Ascending aorta (tissue), 2 donors: ENCODE measurements at regions not wholly inside any gene's neighbourhood (a gene's known extent, or its start where the extent isn't known, plus 50 kb on each side); places are given as distances from the start of the nearest gene placed in this dataset.

Source experiments
- DNase-seq, 2 donors: peaks; one replicate each; pipeline ENCODE4 v3.0.0-alpha.2; 2019; ENCODE audit warnings: low spot score in 2 of 2
- H3K27ac ChIP-seq, 2 donors: fragments of 200-600 bp; sonication (generic); one replicate each; pipeline ENCODE4 v1.5.1; 2016 to 2017; ENCODE audit warnings: mild to moderate bottlenecking in 1 of 2
- H3K27me3 ChIP-seq: fragments of 200-600 bp; sonication (generic); one replicate; pipeline ENCODE4 v1.5.1; 2017
- H3K36me3 ChIP-seq, 2 donors: fragments of 200-600 bp; sonication (generic); one replicate each; pipeline ENCODE4 v1.5.1; 2016
- H3K4me1 ChIP-seq, 2 donors: fragments of 200-600 bp; sonication (generic); one replicate each; pipeline ENCODE4 v1.5.1; 2016 to 2017; ENCODE audit warnings: mild to moderate bottlenecking in 1 of 2
- H3K4me3 ChIP-seq, 2 donors: fragments of 200-600 bp; sonication (generic); one replicate each; pipeline ENCODE4 v1.5.1; 2016 to 2017; ENCODE audit warnings: mild to moderate bottlenecking in 1 of 2
- H3K9me3 ChIP-seq, 2 donors: fragments of 200-600 bp; sonication (generic); one replicate each; pipeline ENCODE4 v1.5.1; 2016
- intact Hi-C: fragments of 100-400 bp; cut with DNase I; formaldehyde crosslinking; loops from one replicate; pipeline ENCODE4 v1.15.1; 2023
- TF ChIP-seq, protein P1 (sequence below), 3 experiments: fragments of 200-600 bp in 2 of 3; fragments of 450-650 bp in 1 of 3; sonication (generic) in 2 of 3; IDR thresholded peaks; one replicate each; pipeline ENCODE4 v1.5.1; 2016 to 2019; ENCODE audit warnings: antibody characterized with exemption in 3 of 3, mild to moderate bottlenecking in 1 of 3, moderate library complexity in 1 of 3

DNA sequence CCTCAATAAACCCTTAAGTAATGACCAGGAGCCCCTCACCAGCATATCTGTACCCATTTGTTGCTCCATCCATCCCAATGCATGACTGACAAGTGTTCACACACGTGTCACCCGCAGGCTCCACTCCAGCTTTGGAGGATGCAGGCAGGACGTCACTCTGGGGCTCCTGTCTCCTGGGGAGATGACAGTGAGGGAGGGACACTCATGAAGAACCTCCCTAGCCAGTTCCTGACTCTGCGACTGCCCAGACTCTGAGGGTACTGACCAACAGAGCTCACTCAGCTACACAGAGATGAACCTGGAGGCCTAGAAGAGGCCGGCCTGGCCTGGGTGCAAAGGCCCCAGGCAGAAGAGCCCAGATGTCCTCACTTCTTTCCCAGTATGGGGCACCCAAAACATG, 135.1 kb upstream of the RET start:
- no peak for DNase-seq
- no peaks in the 10 kb centered on the region for H3K4me1 ChIP-seq
- no peak overlapping the region for H3K4me3 ChIP-seq
- H3K27ac ChIP-seq: no peak overlapping the region
- H3K9me3 ChIP-seq: no peaks in the 10 kb centered on the region
- no peaks in the 10 kb centered on the region for H3K36me3 ChIP-seq
- TF ChIP-seq, protein P1, sequence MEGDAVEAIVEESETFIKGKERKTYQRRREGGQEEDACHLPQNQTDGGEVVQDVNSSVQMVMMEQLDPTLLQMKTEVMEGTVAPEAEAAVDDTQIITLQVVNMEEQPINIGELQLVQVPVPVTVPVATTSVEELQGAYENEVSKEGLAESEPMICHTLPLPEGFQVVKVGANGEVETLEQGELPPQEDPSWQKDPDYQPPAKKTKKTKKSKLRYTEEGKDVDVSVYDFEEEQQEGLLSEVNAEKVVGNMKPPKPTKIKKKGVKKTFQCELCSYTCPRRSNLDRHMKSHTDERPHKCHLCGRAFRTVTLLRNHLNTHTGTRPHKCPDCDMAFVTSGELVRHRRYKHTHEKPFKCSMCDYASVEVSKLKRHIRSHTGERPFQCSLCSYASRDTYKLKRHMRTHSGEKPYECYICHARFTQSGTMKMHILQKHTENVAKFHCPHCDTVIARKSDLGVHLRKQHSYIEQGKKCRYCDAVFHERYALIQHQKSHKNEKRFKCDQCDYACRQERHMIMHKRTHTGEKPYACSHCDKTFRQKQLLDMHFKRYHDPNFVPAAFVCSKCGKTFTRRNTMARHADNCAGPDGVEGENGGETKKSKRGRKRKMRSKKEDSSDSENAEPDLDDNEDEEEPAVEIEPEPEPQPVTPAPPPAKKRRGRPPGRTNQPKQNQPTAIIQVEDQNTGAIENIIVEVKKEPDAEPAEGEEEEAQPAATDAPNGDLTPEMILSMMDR (IDR thresholded peaks at IDR 0.05): no peak
- intact Hi-C loops: no loop called here
- H3K27me3 ChIP-seq: no peaks in the 10 kb centered on the region

DNA sequence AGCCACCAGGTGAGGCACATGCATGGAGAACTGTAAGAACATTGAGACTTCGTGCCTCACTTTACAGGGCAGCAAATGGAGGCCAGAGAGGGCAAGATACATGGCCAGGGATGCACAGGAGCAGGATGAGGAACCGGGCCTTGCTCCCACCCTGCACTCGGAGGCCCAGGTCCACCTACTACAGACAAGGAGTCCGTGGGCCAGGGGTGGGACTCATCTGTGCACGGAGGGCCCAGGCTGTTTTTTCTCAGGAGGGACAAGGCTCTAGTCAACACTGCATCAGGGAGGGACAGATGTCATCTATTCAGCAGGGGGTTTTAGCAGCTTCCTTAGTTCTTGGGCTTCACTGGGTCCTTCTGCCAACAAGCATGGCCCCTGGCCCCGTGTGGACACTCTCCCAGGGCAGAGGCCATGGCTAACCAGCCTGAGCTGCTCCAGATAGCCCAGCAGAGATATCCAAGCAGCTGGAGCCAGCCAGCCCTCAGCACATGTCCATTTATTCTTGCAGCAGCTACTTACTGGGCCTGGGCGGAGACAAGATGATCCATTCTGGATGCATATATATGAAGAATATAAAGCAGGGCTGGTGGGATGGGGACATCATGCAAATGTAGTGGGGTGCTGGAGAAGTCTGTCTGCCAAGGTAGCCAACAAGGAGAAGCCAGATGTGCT, 134.5 kb upstream of the RET start:
- TF ChIP-seq, protein P1 (IDR thresholded peaks at IDR 0.05): no peak
- intact Hi-C loops: no loop called here
- Histone ChIP-seq H3K27ac (no peak overlapping the region), H3K27me3 (no peaks in the 10 kb centered on the region), H3K36me3 (no peaks in the 10 kb centered on the region), H3K4me1 (no peaks in the 10 kb centered on the region), H3K4me3 (no peak overlapping the region), H3K9me3 (no peaks in the 10 kb centered on the region)
- DNase-seq: no peak

DNA sequence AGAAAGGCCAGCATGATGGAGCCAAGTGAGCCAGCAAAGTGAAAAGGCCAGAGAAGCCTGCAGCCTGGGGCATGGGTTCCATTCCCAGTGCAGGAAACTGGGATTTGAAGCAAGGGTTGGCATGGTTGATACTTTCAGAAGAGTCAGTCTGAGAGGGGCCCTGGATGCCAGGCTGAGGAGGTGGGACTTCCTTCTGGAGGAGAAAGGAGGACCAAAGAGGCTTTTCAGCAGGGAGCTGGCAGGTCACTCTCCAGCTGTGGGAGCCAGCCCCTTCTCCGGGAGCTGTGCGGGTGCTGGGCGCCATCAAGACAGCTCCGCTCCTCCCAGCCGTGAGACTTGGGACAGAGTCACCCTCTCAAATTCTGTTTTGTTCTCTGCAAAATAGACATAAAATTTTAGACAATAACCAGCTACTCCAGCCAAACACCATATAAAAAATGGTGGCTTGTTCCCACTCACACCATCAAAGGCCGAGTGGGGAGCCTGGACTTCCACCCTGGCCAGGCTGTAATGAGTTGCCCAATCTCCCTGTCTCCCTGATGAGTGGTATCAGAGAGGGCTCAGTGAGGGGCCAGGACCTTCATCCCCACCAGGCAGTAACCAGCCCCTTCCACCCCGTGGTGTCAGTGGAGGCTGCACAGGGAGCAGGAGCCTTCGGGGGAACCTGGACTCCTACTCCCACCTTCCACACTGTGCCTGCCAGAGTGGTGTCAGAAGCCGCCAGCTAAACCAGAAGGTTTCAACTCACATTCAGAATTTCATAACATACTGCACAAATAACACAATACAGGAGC, 133.6 kb upstream of the RET start:
- no peak for DNase-seq
- Histone ChIP-seq H3K27ac (no peak overlapping the region), H3K27me3 (no peaks in the 10 kb centered on the region), H3K4me3 (no peak overlapping the region), H3K4me1 (no peaks in the 10 kb centered on the region), H3K36me3 (no peaks in the 10 kb centered on the region), H3K9me3 (no peaks in the 10 kb centered on the region)
- intact Hi-C loops: no loop called here
- TF ChIP-seq, protein P1 (IDR thresholded peaks at IDR 0.05): no peak

DNA sequence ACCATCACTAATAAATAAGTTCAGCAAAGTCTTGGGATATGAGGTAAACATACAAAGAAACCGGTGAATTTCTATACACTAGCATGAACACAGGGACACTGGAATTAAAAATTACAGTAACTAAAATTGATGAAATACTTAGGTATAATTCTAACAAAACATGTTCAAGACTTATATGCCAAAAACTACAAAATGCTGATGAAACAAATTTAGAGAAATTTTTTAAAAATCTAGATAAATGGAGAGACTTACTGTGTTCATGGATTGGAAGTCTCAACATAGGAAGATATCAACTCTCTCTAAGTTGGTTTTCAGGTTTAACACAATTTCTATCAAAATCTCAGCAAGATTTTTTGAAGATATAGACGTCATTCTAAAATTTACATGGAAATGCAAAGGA, 128.8 kb upstream of the RET start:
- Histone ChIP-seq H3K9me3 (no peaks in the 10 kb centered on the region), H3K36me3 (no peaks in the 10 kb centered on the region), H3K4me1 (no peaks in the 10 kb centered on the region), H3K27ac (no peak overlapping the region), H3K4me3 (no peak overlapping the region), H3K27me3 (no peaks in the 10 kb centered on the region)
- intact Hi-C loops: no loop called here
- DNase-seq: no peak
- TF ChIP-seq, protein P1 (IDR thresholded peaks at IDR 0.05): no peak

DNA sequence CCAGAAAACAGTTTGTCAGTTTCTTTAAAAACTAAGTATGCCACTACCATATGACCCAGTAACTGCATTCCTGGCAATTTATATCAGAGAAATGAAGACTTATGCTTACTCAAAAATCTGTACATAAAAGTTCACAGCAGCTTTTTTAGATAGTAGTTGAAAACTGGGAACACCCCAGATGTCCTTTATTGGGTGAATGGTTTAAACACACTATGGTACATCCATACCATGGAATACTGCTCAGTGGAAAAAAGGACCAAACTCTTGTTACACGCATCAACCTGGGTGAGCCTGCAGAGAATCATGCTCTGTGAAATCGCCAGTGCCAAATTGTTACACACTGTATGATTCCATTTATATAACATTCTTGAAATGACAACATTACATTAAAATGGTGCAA, 127.6 kb upstream of the RET start:
- H3K36me3 ChIP-seq: no peaks in the 10 kb centered on the region
- H3K27me3 ChIP-seq: no peaks in the 10 kb centered on the region
- DNase-seq: no peak
- intact Hi-C loops: no loop called here
- H3K4me3 ChIP-seq: no peak overlapping the region
- TF ChIP-seq, protein P1 (IDR thresholded peaks at IDR 0.05): no peak
- H3K27ac ChIP-seq: no peak overlapping the region
- H3K4me1 ChIP-seq: no peaks in the 10 kb centered on the region
- H3K9me3 ChIP-seq: no peaks in the 10 kb centered on the region
